NCI-H748 (cell line): ENCODE measurements at regions not wholly inside any gene's neighbourhood (a gene's known extent, or its start where the extent isn't known, plus 50 kb on each side); places are given as distances from the start of the nearest gene placed in this dataset.
A peak's percentile ranks its signal among the peaks of the same experiment; 100 is the strongest.
"Not testable (repeated sequence)": the region's sequence is repeated elsewhere in the genome, so short reads cannot be mapped to it uniquely, and the experiment has no call there.

Source experiments
- DNase-seq: peaks from one replicate; lab custom pipeline; 2025; ENCODE audit not compliant: unreplicated experiment; lab: John Stamatoyannopoulos, UW

GRCh38 chr5:104045987-104046386 is 483.4 kb upstream of the NUDT12 start:
- no peak for DNase-seq

GRCh38 chr5:104039871-104040270 is 477.3 kb upstream of the NUDT12 start:
- DNase-seq, result not testable (repeated sequence)

GRCh38 chr5:104037136-104037535 is 474.5 kb upstream of the NUDT12 start:
- DNase-seq, result not testable (repeated sequence)

GRCh38 chr5:104033186-104033585 is 470.6 kb upstream of the NUDT12 start:
- DNase-seq, result not testable (repeated sequence)

- DNase-seq, result no peak
Observed at GRCh38 chr5:104024538-104024937, 461.9 kb upstream of the NUDT12 start.

GRCh38 chr5:104023739-104024138 is 461.1 kb upstream of the NUDT12 start:
- DNase-seq, result no peak

GRCh38 chr5:104019956-104020355 is 457.4 kb upstream of the NUDT12 start:
- DNase-seq, result no peak

- no peak for DNase-seq
Observed at GRCh38 chr5:104018299-104018698, 455.7 kb upstream of the NUDT12 start.

- no peak for DNase-seq
Observed at GRCh38 chr5:104016646-104017045, 454.1 kb upstream of the NUDT12 start.

- DNase-seq, result no peak
Observed at GRCh38 chr5:104015765-104016164, 453.2 kb upstream of the NUDT12 start.

GRCh38 chr5:104002783-104003182 is 440.2 kb upstream of the NUDT12 start:
- DNase-seq, result not testable (repeated sequence)

GRCh38 chr5:104001136-104001535 is 438.5 kb upstream of the NUDT12 start:
- no peak for DNase-seq

GRCh38 chr5:103993031-103993430 is 430.4 kb upstream of the NUDT12 start:
- no peak for DNase-seq

- DNase-seq, result no peak
Observed at GRCh38 chr5:103990064-103990463, 427.5 kb upstream of the NUDT12 start.

GRCh38 chr5:103981592-103981991 is 419.0 kb upstream of the NUDT12 start:
- no peak for DNase-seq

GRCh38 chr5:103973669-103974068 is 411.1 kb upstream of the NUDT12 start:
- DNase-seq, result no peak

GRCh38 chr5:103966295-103966694 is 403.7 kb upstream of the NUDT12 start:
- DNase-seq, result not testable (repeated sequence)

GRCh38 chr5:103962023-103962422 is 399.4 kb upstream of the NUDT12 start:
- DNase-seq, result no peak

- no peak for DNase-seq
Observed at GRCh38 chr5:103953601-103954382, 391.2 kb upstream of the NUDT12 start.

GRCh38 chr5:103951776-103952175 is 389.2 kb upstream of the NUDT12 start:
- peak; percentile 88 for DNase-seq

- DNase-seq, result no peak
Observed at GRCh38 chr5:103943230-103943629, 380.6 kb upstream of the NUDT12 start.

GRCh38 chr5:103942587-103943186 is 380.1 kb upstream of the NUDT12 start:
- peak; percentile 27 for DNase-seq

- no peak for DNase-seq
Observed at GRCh38 chr5:103941596-103941995, 379.0 kb upstream of the NUDT12 start.
